OCI-LY3 (cell line): ENCODE measurements at regions not wholly inside any gene's neighbourhood (a gene's known extent, or its start where the extent isn't known, plus 50 kb on each side); places are given as distances from the start of the nearest gene placed in this dataset.

ENCODE experiments used
- EZH2phosphoT487 ChIP-seq: fragments of 200-600 bp; shearing (Covaris generic); IDR thresholded peaks from 2 replicates; pipeline ENCODE4 v1.6.1; 2018; ENCODE audit warnings: antibody characterized with exemption, mixed run types, low read depth
- TF ChIP-seq, protein P1 (sequence below): fragments of 200-600, 300-600 bp; sonication (generic); IDR thresholded peaks from 2 replicates; pipeline ENCODE4 v1.5.1; 2014; ENCODE audit warnings: antibody characterized with exemption, low read length, low read depth

DNA sequence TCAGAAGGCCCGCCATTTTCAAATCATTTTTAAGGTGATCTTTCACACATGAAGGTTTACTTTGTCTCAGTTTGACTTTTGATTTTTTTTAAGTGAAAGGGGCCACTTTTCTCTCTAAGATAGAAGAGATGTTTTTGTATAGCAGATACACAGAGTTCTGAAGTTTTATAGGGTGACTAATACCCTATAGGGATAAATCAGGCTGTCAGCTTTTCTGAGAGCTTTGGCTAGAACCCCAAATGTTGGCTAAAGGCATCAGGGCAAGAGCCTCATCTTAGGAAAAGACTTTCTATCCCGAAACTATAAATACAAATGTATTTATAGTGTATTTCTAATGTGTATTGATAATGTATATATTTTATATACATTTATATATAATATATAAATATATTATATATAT is 181.4 kb downstream of the TBX18 start:
- TF ChIP-seq, protein P1, sequence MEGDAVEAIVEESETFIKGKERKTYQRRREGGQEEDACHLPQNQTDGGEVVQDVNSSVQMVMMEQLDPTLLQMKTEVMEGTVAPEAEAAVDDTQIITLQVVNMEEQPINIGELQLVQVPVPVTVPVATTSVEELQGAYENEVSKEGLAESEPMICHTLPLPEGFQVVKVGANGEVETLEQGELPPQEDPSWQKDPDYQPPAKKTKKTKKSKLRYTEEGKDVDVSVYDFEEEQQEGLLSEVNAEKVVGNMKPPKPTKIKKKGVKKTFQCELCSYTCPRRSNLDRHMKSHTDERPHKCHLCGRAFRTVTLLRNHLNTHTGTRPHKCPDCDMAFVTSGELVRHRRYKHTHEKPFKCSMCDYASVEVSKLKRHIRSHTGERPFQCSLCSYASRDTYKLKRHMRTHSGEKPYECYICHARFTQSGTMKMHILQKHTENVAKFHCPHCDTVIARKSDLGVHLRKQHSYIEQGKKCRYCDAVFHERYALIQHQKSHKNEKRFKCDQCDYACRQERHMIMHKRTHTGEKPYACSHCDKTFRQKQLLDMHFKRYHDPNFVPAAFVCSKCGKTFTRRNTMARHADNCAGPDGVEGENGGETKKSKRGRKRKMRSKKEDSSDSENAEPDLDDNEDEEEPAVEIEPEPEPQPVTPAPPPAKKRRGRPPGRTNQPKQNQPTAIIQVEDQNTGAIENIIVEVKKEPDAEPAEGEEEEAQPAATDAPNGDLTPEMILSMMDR, result no peak
- no peak for TF ChIP-seq EZH2phosphoT487
